Amniotic epithelial cell (primary cell): ENCODE measurements at regions not wholly inside any gene's neighbourhood (a gene's known extent, or its start where the extent isn't known, plus 50 kb on each side); places are given as distances from the start of the nearest gene placed in this dataset.
"Not testable (repeated sequence)": the region's sequence is repeated elsewhere in the genome, so short reads cannot be mapped to it uniquely, and the experiment has no call there.

Source experiments
- DNase-seq: peaks from one replicate; pipeline ENCODE4 v3.0.0-alpha.2; 2010; ENCODE audit warnings: low read depth

GRCh38 chr21:16116798-16117197, 387.0 kb downstream of the USP25 start:
- peak; percentile 56 for DNase-seq

- DNase-seq: no peak
Measured at GRCh38 chr21:16117331-16117730, 387.5 kb downstream of the USP25 start.

GRCh38 chr21:16117851-16118590, 388.2 kb downstream of the USP25 start:
- DNase-seq: peak; percentile 62

- DNase-seq: peak; percentile 93
Measured at GRCh38 chr21:16124378-16125138, 394.8 kb downstream of the USP25 start.

GRCh38 chr21:16125274-16125673, 395.5 kb downstream of the USP25 start:
- no peak for DNase-seq

GRCh38 chr21:16132453-16132852, 402.7 kb downstream of the USP25 start:
- DNase-seq: not testable (repeated sequence)

GRCh38 chr21:16133248-16133647, 403.5 kb downstream of the USP25 start:
- DNase-seq: no peak

- no peak for DNase-seq
Measured at GRCh38 chr21:16134134-16134533, 404.4 kb downstream of the USP25 start.

GRCh38 chr21:16137106-16137505, 407.3 kb downstream of the USP25 start:
- DNase-seq: peak; percentile 49

GRCh38 chr21:16145052-16145451, 415.3 kb downstream of the USP25 start:
- no peak for DNase-seq

- DNase-seq: no peak
Measured at GRCh38 chr21:16145479-16145878, 415.7 kb downstream of the USP25 start.

- DNase-seq: no peak
Measured at GRCh38 chr21:16154321-16154720, 424.5 kb downstream of the USP25 start.

GRCh38 chr21:16154951-16155635, 425.3 kb downstream of the USP25 start:
- no peak for DNase-seq

- DNase-seq: no peak
Measured at GRCh38 chr21:16156841-16157489, 427.2 kb downstream of the USP25 start.

- DNase-seq: no peak
Measured at GRCh38 chr21:16159213-16159970, 429.6 kb downstream of the USP25 start.

GRCh38 chr21:16159971-16160350, 430.2 kb downstream of the USP25 start:
- no peak for DNase-seq

GRCh38 chr21:16162953-16163352, 433.2 kb downstream of the USP25 start:
- DNase-seq: no peak

GRCh38 chr21:16169102-16169511, 439.3 kb downstream of the USP25 start:
- DNase-seq: peak; percentile 51

GRCh38 chr21:16169779-16170178, 440.0 kb downstream of the USP25 start:
- DNase-seq: no peak

- DNase-seq: peak; percentile 46
Measured at GRCh38 chr21:16176570-16176969, 446.8 kb downstream of the USP25 start.

GRCh38 chr21:16177532-16177931, 447.8 kb downstream of the USP25 start:
- DNase-seq: no peak

GRCh38 chr21:16179773-16180172, 450.0 kb downstream of the USP25 start:
- DNase-seq: no peak
